ENCODE measurements at regions not wholly inside any gene's neighbourhood (a gene's known extent, or its start where the extent isn't known, plus 50 kb on each side); places are given as distances from the start of the nearest gene placed in this dataset.
A peak's percentile ranks its signal among the peaks of the same experiment; 100 is the strongest.
"Not testable (repeated sequence)": the region's sequence is repeated elsewhere in the genome, so short reads cannot be mapped to it uniquely, and the experiment has no call there.

GRCh38 chr1:143838598-143838929 lies 133.2 kb downstream of the FAM72C start:
- DNase-seq = not testable (repeated sequence)

DNA sequence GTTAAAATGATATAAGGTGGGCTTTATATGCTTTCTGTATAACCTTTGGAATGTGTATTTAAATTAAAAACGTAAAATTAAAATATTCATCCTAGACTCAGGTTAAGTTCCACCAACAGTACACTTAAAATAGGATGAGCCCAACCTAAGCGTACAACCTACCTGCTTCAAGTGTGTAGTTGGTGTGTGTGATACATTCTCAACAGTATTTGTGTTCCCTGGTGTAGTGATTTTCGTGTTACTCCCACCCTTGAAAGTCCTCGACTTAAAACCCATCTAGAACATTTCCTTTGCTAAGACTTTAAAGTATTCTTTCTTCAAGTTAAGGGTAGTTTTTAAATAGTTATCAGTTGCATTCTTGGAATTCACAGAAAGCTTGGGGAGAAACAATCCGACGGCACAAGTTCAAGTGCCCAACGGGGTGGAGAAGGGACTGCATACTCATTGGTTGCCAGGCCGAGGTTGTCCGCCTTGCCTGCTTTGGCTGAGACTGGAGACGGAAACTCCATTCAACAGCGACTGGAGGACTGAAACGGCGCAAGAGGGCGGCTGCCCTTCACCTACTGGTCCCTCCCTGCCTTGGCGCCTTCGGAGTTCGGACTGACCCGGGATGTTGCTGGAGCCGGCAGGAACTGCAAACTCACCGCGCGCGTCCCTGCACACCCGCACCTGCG lies 133.7 kb downstream of the FAM72C start:
- DNase-seq = not testable (repeated sequence)

DNA sequence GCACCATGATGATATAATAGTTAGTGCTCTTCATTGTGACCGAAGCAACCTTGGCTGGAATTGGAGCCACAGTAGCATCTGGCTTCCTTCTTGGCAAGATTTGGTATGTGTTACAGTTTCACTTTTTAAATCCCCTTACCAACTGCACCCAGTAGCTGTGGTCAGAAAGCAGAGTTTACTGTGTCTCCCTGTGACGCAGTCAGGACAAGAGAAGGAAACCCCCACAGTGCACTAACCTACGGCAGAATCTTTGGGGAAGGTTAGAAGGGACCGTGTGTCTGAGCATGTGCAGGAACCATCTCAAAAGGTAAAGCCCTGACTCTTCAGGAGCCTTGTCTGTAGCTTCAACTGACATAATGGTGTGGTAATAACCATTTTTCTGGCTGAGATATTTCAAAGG lies 138.4 kb downstream of the FAM72C start:
- not testable (repeated sequence) for DNase-seq

DNA sequence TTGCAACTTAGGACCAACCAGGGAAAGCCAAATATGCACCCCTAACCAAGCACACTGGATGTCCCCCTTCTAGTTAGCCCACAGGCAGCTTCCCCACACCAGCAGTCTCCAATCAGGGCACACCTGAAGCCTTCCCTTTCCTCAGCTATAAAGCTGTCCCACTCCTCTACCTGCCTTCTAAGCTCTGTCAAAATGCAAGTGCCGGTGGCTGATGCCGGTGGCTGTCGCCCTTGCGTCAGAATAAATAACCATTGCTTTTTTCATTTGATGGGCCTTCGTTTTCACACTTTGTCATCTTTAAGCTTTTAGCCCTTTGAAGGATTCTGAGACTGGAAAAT lies 139.4 kb downstream of the FAM72C start:
- DNase-seq = not testable (repeated sequence)

GRCh38 chr1:143831479-143832378 lies 140.1 kb downstream of the FAM72C start:
- not testable (repeated sequence) for DNase-seq

- DNase-seq = not testable (repeated sequence)
Measured at GRCh38 chr1:143826162-143826561, 145.6 kb downstream of the FAM72C start.

- not testable (repeated sequence) for DNase-seq
Measured at GRCh38 chr1:143824266-143824665, 147.5 kb downstream of the FAM72C start.

DNA sequence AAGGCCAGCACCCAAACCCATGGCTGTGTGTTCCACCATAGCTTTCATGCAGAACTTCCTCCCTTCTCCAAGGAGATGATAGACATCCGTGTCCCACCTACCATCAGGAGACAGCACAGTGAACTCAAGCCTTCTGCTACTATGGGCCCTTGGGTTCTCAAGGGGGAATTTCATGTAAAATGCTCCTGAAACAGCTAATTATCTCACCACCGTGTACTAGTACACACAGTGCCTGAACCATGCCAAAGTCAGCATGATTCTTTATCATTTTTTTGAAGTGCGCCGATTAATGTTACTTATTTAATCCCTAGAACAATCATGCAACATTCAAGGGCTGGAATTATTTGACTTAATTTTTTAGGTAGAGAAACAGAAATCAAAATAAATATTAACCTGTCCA lies 151.7 kb downstream of the FAM72C start:
- not testable (repeated sequence) for DNase-seq

- not testable (repeated sequence) for DNase-seq
Measured at GRCh38 chr1:143816369-143816768, 155.4 kb downstream of the FAM72C start.

DNA sequence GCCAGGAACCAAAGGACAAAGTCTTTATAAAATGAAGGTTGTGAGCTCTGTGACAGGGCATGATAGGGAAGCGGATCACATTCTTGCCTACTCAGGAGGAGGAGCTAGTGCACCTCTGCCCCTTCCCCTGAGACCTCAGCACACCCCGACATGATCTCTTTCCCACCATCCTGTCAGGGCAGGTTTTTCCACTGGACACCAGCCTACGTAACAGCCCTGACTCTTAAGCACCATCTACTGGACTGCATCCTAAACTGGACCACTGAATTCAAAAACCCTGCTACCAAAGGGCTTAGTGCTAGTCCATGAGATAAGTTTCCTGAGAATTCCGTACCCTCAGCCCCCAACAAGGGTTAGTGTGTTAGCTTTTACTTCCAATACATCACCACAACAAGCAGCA lies 166.4 kb downstream of the FAM72C start:
- DNase-seq = not testable (repeated sequence)

GRCh38 chr1:143804707-143805356 lies 167.0 kb downstream of the FAM72C start:
- not testable (repeated sequence) for DNase-seq

GRCh38 chr1:143803927-143804411 lies 167.8 kb downstream of the FAM72C start:
- DNase-seq = peak; percentile 32

DNA sequence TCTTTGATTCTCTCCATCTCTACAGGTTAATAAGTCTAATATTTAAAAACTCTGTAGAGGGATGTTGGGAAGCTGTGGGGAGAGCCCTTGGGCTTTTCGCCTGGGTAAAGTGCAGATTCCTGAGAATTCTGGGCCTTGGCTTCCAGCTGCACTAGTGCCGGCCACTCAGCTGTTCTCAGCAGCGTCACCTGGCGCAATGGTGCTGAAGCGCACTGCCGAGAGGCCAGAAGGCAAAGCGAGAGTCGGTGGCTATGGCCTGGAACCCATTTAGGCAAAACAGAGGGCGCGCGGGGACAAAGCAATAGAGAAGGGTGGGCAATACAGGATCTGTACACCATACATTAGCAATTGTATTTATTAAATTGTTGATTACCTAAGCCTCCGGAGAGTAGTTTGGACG lies 168.7 kb downstream of the FAM72C start:
- not testable (repeated sequence) for DNase-seq

DNA sequence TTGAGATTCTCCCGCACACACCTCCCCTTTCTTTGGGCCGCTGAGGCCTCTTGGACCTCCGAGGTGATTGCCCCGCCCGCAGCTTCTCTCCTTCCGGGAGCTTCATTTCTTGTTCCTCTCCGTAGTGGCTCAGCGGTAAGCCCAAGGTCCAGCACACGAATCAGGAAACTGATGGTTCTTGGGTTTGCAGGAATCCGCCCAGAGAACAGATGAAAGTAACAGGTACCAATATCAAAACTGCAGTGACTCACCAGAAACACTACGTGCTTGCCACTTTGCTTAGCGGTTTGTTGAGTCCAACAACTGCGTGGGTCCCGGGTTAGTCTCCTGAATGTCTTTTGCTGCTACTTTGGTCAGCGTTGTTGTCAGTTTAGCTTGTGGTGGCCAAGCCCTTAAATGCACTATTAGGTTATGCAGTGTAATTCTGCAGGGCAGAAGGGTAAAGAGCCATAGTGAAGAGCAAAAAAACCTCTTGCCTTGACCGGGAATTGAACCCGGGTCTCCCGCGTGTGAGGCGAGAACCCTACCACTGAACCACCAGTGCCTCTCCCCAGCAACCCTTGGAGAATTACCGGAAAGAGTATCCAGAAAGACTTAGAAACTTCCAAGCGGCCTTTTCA lies 172.1 kb downstream of the FAM72C start:
- DNase-seq = not testable (repeated sequence)

DNA sequence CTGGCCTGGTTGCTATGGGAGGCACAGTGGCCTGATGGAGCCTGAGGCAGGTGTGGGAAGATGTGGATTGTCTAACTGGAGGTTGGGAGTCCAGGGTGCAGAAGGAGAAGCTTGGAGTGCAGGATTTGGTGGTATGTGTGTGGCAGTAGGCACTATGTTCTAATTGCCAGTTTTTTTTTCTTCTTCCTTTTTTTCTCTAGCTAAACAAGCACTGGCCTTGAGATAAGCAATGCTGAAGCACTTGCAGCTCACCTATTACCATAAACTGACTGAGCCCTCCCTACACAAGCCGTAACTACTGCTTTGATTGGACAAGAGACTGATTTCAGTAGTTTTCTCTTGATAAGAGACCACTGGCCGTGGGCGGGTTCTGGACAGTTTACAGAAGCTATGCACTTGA lies 175.4 kb downstream of the FAM72C start:
- DNase-seq = not testable (repeated sequence)

DNA sequence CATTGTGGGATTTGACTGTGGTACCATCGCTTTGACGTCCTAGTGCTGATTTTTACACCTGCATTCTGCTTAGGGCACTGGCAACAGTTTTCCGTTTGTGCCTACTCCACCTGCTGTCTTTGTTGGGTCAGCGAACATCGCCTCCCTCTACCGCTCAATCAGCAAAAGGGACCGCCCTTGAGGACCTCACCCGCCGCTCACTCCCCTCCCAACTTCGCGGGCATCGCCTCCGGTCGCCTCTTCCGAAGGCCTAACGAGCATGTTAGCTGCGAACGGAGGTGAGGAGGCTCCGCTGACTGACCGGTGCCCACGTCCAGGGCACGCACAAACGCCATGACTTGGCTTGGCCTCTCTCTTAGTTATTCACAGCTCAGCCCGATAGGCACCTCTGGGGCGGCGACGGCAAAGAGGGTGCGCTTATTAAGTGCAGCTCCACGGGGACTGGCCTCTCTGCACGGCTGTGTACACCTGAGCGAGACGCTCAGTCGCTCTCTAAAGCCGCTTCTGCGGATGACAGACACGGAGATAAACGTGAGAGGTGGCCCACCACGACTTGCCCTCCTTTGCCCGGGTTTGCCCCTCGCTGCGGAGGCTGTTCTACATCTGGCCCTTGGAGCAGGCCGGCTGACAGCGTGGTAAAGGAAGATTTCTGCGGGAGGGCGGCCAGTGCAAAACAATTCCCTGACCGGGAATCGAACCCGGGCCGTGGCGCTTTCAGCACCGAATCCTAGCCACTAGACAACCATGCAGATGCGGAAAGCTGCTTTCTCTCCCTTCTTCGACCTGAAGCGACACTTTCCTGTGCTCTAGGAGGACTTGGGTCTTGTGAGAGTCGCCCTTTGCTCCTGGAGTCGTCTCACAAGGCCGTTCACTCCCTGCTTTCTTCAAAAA lies 179.5 kb downstream of the FAM72C start:
- DNase-seq = not testable (repeated sequence)

- DNase-seq = not testable (repeated sequence)
Measured at GRCh38 chr1:143786381-143786780, 185.4 kb downstream of the FAM72C start.

- DNase-seq = not testable (repeated sequence)
Measured at GRCh38 chr1:143785883-143786282, 185.9 kb downstream of the FAM72C start.

- DNase-seq = not testable (repeated sequence)
Measured at GRCh38 chr1:143784239-143784882, 187.4 kb downstream of the FAM72C start.

GRCh38 chr1:143778178-143778577 lies 193.6 kb downstream of the FAM72C start:
- not testable (repeated sequence) for DNase-seq

DNA sequence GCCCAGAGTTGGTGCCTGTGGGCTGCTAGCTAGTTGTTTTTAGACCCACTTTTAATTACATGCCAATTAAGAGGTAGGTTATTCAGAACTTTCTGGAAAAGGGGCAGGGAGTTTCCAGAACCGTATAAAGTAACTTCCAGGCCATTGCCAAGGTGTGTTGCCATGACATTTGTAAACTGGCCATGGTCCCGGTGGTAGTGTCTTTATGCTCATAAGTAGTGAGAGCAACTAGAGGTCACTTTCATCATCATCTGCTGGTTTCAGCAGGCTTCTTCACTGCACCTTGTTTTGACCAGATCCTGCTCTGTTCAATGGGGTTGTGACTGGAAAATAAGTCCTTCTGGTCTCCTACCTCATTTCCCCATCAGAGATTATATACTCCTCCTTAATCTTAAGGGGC lies 207.0 kb downstream of the FAM72C start:
- DNase-seq = not testable (repeated sequence)

Measured in femur (tissue), 1 donor.